Neural progenitor cell (in vitro differentiated cells): ENCODE measurements at regions not wholly inside any gene's neighbourhood (a gene's known extent, or its start where the extent isn't known, plus 50 kb on each side); places are given as distances from the start of the nearest gene placed in this dataset.

ENCODE experiments used
- DNase-seq: peaks from one replicate; pipeline ENCODE4 v3.0.0-alpha.2; 2016; ENCODE audit warnings: low spot score
- H2AFZ ChIP-seq: fragments of 200-600 bp; sonication (generic); replicated peaks from 2 replicates; pipeline ENCODE4 v1.6.1; 2016; ENCODE audit warnings: antibody characterized with exemption
- H3F3A ChIP-seq: fragments of 200-600 bp; sonication (generic); 2 replicates; pipeline ENCODE4 v1.6.1; 2016; ENCODE audit warnings: antibody characterized with exemption, low read depth
- H3K27ac ChIP-seq: fragments of 200-600 bp; sonication (generic); 2 replicates; pipeline ENCODE4 v1.5.1; 2016; ENCODE audit warnings: mild to moderate bottlenecking
- H3K27me3 ChIP-seq: fragments of 200-600 bp; sonication (generic); 2 replicates; pipeline ENCODE4 v1.6.1; 2016; ENCODE audit warnings: mild to moderate bottlenecking, moderate library complexity
- H3K36me3 ChIP-seq: fragments of 200-600 bp; sonication (generic); 2 replicates; pipeline ENCODE4 v1.5.1; 2016
- H3K4me1 ChIP-seq: fragments of 200-600 bp; sonication (generic); 2 replicates; pipeline ENCODE4 v1.6.1; 2016; ENCODE audit warnings: mixed run types
- H3K4me2 ChIP-seq: fragments of 200-600 bp; sonication (generic); 2 replicates; pipeline ENCODE4 v1.6.1; 2016
- H3K4me3 ChIP-seq: fragments of 200-600 bp; sonication (generic); 2 replicates; pipeline ENCODE4 v1.5.1; 2016
- H3K79me2 ChIP-seq: fragments of 200-600 bp; sonication (generic); 2 replicates; pipeline ENCODE4 v1.6.1; 2016; ENCODE audit warnings: low read depth
- H3K9ac ChIP-seq: fragments of 200-600 bp; sonication (generic); 2 replicates; pipeline ENCODE4 v1.6.1; 2016
- H3K9me3 ChIP-seq: fragments of 200-600 bp; sonication (generic); 2 replicates; pipeline ENCODE4 v1.5.1; 2016; ENCODE audit warnings: low read depth
- H4K20me1 ChIP-seq: fragments of 200-600 bp; sonication (generic); 2 replicates; pipeline ENCODE4 v1.6.1; 2016; ENCODE audit warnings: low read depth
- H3K27ac Mint-ChIP-seq: 3 replicates; pipeline ENCODE4 v1.8.0; 2021; ENCODE audit warnings: mixed read lengths
- H3K27me3 Mint-ChIP-seq: 2 replicates; pipeline ENCODE4 v1.8.0; 2022; ENCODE audit warnings: low read depth, mild to moderate bottlenecking, inconsistent platforms, moderate library complexity, mixed read lengths; ENCODE audit not compliant: insufficient read depth
- H3K36me3 Mint-ChIP-seq: 3 replicates; pipeline ENCODE4 v1.8.0; 2021; ENCODE audit warnings: mixed read lengths
- H3K4me1 Mint-ChIP-seq: 3 replicates; pipeline ENCODE4 v1.8.0; 2021; ENCODE audit warnings: mixed read lengths
- H3K4me3 Mint-ChIP-seq: 3 replicates; pipeline ENCODE4 v1.8.0; 2021; ENCODE audit warnings: mild to moderate bottlenecking, moderate library complexity, mixed read lengths
- H3K9me3 Mint-ChIP-seq: 3 replicates; pipeline ENCODE4 v1.8.0; 2020; ENCODE audit warnings: mixed read lengths
- CTCF ChIP-seq: fragments of 200-600 bp; sonication (generic); IDR thresholded peaks from 2 replicates; pipeline ENCODE4 v1.5.1; 2017; ENCODE audit warnings: antibody characterized with exemption, mild to moderate bottlenecking
- EZH2 ChIP-seq: fragments of 200-600 bp; sonication (generic); IDR thresholded peaks from 2 replicates; pipeline ENCODE4 v1.6.1; 2017; ENCODE audit warnings: antibody characterized with exemption, mild to moderate bottlenecking, moderate library complexity
- EZH2phosphoT487 ChIP-seq: fragments of 200-600 bp; sonication (generic); IDR thresholded peaks from 2 replicates; pipeline ENCODE4 v1.6.1; 2017; ENCODE audit warnings: antibody characterized with exemption

- peaks cover 11% of the 10 kb centered on the region for H3K4me1 Mint-ChIP-seq
- Histone ChIP-seq H3K79me2 (no peaks in the 10 kb centered on the region), H3K9me3 (no peaks in the 10 kb centered on the region), H3K4me3 (no peak overlapping the region), H2AFZ (no peak overlapping the region), H3K4me2 (no peak overlapping the region), H3F3A (no peaks in the 10 kb centered on the region), H3K27me3 (no peaks in the 10 kb centered on the region), H3K27ac (no peak overlapping the region), H3K36me3 (no peaks in the 10 kb centered on the region), H4K20me1 (no peaks in the 10 kb centered on the region), H3K4me1 (peaks cover 14% of the 10 kb centered on the region), H3K9ac (no peak overlapping the region)
- H3K36me3 Mint-ChIP-seq: no peaks in the 10 kb centered on the region
- H3K4me3 Mint-ChIP-seq: no peak overlapping the region
- H3K27ac Mint-ChIP-seq: no peak overlapping the region
- no peaks in the 10 kb centered on the region for H3K9me3 Mint-ChIP-seq
- TF ChIP-seq EZH2: no peak
- no peak for TF ChIP-seq CTCF
- no peak for TF ChIP-seq EZH2phosphoT487
- no peak for DNase-seq
- H3K27me3 Mint-ChIP-seq: peaks cover 3% of the 10 kb centered on the region
These were observed 385.8 kb downstream of the EFNA5 start for GRCh38 chr5:107284822-107285525.

- Histone ChIP-seq H3K4me1 (no peaks in the 10 kb centered on the region), H3K27ac (no peak overlapping the region), H3K36me3 (no peaks in the 10 kb centered on the region), H3K79me2 (no peaks in the 10 kb centered on the region), H3K9ac (no peak overlapping the region), H3K4me3 (no peak overlapping the region), H3K9me3 (no peaks in the 10 kb centered on the region), H3K4me2 (no peak overlapping the region), H3K27me3 (no peaks in the 10 kb centered on the region), H2AFZ (no peak overlapping the region), H4K20me1 (no peaks in the 10 kb centered on the region), H3F3A (no peaks in the 10 kb centered on the region)
- Mint-ChIP-seq H3K27me3 (no peaks in the 10 kb centered on the region), H3K4me1 (peaks cover 11% of the 10 kb centered on the region), H3K27ac (no peak overlapping the region), H3K36me3 (no peaks in the 10 kb centered on the region), H3K4me3 (no peak overlapping the region), H3K9me3 (no peaks in the 10 kb centered on the region)
- TF ChIP-seq CTCF (no peak), EZH2 (no peak), EZH2phosphoT487 (no peak)
- DNase-seq: no peak
These were observed 388.7 kb downstream of the EFNA5 start for GRCh38 chr5:107282061-107282460.

GRCh38 chr5:107278774-107279173, 392.0 kb downstream of the EFNA5 start:
- Mint-ChIP-seq H3K27ac (no peak overlapping the region), H3K4me1 (peaks cover 5% of the 10 kb centered on the region), H3K36me3 (no peaks in the 10 kb centered on the region), H3K9me3 (no peaks in the 10 kb centered on the region), H3K27me3 (no peaks in the 10 kb centered on the region), H3K4me3 (no peak overlapping the region)
- no peak overlapping the region for H3K4me2 ChIP-seq
- no peaks in the 10 kb centered on the region for H3K27me3 ChIP-seq
- H4K20me1 ChIP-seq: no peaks in the 10 kb centered on the region
- DNase-seq: no peak
- H3F3A ChIP-seq: no peaks in the 10 kb centered on the region
- no peaks in the 10 kb centered on the region for H3K9me3 ChIP-seq
- H3K9ac ChIP-seq: no peak overlapping the region
- no peak overlapping the region for H3K27ac ChIP-seq
- H2AFZ ChIP-seq: no peak overlapping the region
- H3K4me1 ChIP-seq: peaks cover 4% of the 10 kb centered on the region
- H3K36me3 ChIP-seq: no peaks in the 10 kb centered on the region
- no peak overlapping the region for H3K4me3 ChIP-seq
- no peaks in the 10 kb centered on the region for H3K79me2 ChIP-seq
- TF ChIP-seq CTCF (no peak), EZH2phosphoT487 (no peak), EZH2 (no peak)
